ENCODE measurements at regions not wholly inside any gene's neighbourhood (a gene's known extent, or its start where the extent isn't known, plus 50 kb on each side); places are given as distances from the start of the nearest gene placed in this dataset.

DNA sequence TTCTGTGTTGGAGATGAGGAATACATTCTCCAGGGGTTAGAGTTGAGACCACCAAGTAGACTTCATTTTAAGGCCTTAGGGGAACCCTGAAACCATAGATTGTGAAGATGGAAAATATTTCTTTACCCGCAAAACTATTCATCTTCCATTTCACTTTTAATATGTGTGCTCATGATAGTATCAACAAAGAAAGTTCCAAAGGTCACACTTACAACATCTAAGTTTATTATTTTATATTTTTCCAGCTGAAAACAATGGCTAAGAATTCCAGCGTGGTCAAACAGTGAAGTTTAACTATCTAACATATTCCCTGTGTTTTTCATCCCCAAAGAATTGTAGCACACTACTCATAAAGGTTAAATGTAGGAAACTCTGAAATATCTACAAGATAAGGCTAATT, 214.5 kb upstream of the GIMD1 start:
- TF ChIP-seq, protein P1, sequence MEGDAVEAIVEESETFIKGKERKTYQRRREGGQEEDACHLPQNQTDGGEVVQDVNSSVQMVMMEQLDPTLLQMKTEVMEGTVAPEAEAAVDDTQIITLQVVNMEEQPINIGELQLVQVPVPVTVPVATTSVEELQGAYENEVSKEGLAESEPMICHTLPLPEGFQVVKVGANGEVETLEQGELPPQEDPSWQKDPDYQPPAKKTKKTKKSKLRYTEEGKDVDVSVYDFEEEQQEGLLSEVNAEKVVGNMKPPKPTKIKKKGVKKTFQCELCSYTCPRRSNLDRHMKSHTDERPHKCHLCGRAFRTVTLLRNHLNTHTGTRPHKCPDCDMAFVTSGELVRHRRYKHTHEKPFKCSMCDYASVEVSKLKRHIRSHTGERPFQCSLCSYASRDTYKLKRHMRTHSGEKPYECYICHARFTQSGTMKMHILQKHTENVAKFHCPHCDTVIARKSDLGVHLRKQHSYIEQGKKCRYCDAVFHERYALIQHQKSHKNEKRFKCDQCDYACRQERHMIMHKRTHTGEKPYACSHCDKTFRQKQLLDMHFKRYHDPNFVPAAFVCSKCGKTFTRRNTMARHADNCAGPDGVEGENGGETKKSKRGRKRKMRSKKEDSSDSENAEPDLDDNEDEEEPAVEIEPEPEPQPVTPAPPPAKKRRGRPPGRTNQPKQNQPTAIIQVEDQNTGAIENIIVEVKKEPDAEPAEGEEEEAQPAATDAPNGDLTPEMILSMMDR (conservative IDR thresholded peaks at IDR 0.05) = no peak
- TF ChIP-seq ZFX (IDR thresholded peaks at IDR 0.05) = no peak
